ENCODE measurements at regions not wholly inside any gene's neighbourhood (a gene's known extent, or its start where the extent isn't known, plus 50 kb on each side); places are given as distances from the start of the nearest gene placed in this dataset.
"Not testable (repeated sequence)": the region's sequence is repeated elsewhere in the genome, so short reads cannot be mapped to it uniquely, and the experiment has no call there.

GRCh38 chr1:235059221-235059620, 69.4 kb downstream of the TOMM20 start:
- DNase-seq: no peak

- DNase-seq: no peak
These were observed 69.9 kb downstream of the TOMM20 start for GRCh38 chr1:235058695-235059094.

- no peak for DNase-seq
These were observed 71.0 kb downstream of the TOMM20 start for GRCh38 chr1:235057385-235058306.

GRCh38 chr1:235056937-235057336, 71.7 kb downstream of the TOMM20 start:
- no peak for DNase-seq

DNA sequence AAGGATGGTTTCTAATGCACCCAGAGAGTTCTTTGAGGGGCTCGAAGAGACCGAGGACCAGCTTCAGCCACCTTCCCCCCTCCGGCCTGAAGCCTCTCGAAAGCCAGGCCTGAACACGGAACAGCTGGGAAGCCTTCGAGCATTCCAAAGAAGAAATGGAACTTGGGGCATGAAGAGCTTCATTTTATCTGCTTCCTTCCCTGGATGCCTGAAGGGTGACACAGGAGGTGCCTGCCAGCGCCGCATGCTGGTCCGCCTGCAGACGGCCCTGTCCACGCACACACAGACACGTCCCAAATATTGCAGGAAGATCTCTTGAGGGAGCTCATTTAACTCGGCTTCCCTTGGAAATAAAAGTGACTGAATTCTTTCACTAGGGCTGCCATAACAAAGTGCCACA, 73.7 kb downstream of the TOMM20 start:
- DNase-seq: no peak

GRCh38 chr1:235054466-235054865, 74.2 kb downstream of the TOMM20 start:
- DNase-seq: no peak

GRCh38 chr1:235052067-235053008, 76.3 kb downstream of the TOMM20 start:
- DNase-seq: no peak

DNA sequence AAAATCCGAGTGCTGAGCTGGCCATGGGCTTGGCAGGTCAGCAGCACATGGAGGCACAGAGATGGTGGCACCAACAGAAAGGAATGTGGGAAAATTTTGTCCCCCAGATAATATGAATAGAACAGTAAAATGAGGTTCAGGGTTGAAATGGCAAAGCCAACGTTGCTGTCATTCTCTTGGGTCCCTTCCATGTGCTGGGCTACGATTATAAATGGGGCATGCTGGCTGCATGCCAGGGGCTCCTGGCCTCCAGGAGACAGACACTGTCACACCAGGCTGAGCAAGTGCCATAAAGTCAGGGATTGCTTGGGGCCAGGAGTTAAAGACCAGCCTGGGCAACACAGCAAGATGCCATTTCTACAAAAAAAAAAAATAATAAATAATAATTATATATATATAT, 77.1 kb downstream of the TOMM20 start:
- no peak for DNase-seq

GRCh38 chr1:235050911-235051360, 77.7 kb downstream of the TOMM20 start:
- DNase-seq: no peak

DNA sequence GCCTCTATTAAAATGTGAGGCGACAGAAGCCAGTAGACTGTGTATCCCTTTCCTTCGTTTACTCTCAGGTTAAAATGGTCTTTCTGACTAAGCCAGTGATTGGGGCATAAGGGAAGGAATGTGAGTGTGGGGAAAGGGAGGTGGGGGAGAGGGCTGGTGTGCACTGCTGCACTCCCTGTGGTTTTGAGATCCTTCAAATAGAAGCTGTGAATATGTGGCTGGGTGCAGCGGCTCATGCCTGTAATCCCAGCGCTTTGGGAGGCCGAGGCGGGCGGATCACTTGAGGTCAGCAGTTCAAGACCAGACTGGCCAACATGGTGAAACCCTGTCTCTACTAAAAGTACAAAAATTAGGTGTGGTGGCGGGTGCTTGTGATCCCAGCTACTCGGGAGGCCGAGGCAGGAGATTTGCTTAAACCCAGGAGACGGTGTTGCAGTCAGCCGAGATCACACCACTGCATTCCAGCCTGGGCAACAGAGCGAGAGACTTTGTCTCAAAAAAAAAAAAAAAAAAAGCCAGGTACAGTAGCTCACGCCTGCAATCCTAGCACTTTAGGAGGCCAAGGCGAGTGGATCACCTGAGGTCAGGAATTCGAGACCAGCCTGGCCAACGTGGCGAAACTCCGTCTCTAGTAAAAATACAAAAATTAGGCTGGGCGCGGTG, 78.8 kb downstream of the TOMM20 start:
- DNase-seq: not testable (repeated sequence)

GRCh38 chr1:235049217-235049616, 79.4 kb downstream of the TOMM20 start:
- no peak for DNase-seq

DNA sequence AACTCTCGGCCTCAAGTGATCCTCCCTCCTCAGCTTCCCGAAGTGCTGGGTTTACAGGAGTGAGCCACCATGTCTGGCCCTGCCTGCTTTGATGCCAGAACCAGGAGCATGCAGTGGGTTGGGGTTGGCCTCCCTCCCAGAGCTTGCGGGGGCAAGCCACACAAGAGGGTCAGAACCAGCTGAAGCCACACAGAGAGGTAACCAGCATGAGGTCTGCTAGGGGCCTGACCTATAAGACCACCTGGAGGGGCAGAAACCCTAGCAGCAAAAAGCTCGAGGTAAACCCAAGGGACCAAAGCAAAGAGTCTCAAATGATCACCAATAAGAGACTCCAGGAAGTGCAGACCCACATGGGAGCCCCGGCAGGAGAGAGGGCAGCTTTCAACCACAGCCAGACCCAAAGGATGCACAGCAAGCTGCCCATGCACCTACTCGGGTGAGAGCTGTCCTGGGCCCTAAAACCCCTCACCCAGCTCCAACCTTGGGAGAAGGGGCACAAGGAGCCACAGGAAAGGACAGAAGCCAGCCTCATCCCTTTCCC, 81.2 kb downstream of the TOMM20 start:
- DNase-seq: no peak

DNA sequence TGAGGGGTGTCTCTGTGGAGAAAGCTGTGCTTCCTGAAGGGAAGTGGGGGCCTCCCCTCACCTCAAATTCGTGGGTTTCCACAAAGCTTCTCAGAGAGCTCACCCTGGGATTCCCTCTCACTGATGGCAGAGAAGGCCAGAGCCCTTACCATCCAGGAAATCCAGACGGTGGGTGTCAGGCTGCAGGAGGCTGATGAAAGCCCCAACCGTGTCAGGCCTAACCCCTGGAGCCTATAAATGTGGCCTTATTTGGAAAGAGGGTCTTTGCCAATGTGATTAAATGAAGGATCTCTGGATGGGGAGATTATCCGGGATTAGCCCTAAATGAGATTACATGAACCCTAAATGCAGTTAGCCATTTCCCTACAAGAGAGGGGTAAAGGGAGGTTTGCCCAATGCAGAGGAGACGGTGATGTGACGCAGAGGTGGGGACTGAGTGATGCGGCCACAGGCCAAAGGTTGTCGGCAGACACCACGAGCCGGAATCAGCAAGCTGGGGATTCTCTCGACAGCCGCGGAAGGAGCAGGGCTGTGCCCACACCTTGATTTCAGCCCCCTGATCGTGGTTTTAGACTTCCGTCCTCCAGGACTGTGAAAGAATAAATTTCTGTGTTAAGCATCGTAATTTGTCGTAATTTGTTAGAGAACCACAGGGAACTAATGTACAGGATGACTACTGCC, 82.6 kb downstream of the TOMM20 start:
- DNase-seq: no peak

GRCh38 chr1:235045034-235045690, 83.5 kb downstream of the TOMM20 start:
- DNase-seq: no peak

- no peak for DNase-seq
These were observed 85.4 kb downstream of the TOMM20 start for GRCh38 chr1:235043234-235043633.

DNA sequence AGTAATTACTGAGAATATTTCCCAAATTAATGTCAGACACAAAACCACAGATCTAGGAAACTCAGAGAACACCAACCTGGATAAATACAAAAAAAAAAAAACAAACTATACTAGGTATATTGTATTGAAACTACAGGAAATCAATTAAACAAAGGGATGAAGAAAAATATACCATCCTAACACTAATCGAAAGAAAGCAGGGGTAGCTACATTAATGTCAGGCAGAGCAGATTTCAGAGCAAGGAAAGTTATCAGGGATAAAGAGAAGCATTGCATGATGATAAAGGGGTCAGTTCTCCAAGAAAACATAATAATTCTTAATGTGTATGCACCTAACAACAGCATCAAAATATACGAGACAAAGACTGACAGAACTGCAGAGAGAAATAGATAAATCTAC, 89.9 kb downstream of the TOMM20 start:
- no peak for DNase-seq

- no peak for DNase-seq
These were observed 92.7 kb downstream of the TOMM20 start for GRCh38 chr1:235035928-235036327.

DNA sequence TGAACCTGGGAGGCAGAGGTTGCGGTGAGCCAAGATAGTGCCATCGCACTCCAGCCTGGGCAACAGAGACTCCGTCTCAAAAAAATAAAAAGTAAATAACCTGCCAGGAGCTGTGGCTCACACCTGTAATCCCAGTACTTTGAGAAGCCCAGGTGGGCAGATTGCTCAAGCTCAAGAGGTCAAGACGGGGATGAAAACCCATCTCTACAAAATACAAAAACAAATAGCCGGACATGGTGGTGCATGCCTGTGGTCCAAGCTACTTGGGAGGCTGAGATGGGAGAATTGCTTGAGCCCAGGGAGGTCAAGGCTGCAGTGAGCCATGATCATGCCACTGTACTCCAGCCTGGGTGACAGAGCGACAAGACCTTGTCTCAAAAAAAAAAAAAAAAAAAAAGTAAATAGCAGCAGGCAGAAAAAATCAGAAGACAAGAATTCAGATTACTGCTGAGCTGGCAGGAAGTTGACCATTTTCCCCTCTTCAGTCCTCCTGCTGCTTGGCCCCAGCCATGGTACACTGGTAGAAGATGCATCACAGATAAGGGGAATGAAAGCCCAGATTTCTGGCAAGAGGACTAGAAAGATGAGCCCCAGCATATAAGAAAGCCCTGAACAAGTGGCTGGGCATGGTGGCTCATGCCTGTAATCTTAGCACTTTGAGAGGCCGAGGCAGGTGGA, 97.6 kb downstream of the TOMM20 start:
- no peak for DNase-seq

GRCh38 chr1:235027862-235028250, 100.8 kb downstream of the TOMM20 start:
- no peak for DNase-seq

DNA sequence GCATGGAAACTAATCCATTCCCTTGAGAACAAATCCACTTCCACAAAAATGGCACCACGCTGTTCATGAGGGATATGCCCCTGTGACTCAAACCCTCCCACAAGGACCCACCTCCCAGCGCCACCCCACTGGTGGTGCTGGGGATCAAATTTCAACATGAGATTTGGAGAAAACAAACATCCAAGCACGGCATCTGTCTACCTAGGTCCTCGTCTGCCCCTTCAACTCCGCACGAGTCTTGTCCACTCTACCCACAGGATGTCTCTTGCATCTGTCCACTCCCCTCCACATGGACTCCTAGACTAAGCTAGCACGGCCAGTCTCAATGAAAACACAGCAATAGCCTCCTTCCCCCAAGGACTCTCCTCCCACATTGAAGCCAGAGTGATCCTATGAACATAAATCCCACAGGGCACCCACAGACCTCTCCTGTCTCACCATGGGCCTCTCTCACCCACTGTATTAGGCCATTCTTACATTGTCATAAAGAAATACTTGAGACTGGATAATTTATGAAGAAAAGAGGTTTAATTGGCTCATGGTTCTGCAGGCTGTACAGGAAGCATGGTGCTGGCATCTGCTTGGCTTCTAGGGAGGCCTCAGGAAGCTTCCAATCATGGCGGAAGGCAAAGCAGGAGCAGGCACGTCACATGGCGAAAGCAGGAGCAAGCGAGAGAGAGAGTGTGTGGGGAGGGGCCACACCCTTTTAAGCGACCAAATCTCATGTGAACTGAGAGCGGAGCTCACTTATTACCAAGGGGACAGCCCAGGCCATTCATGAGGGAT, 101.4 kb downstream of the TOMM20 start:
- no peak for DNase-seq

Measured in NCI-H510A treated with DMSO at 0.1 percent for 48 hours (cell line).